HEK293 (cell line): ENCODE measurements at regions not wholly inside any gene's neighbourhood (a gene's known extent, or its start where the extent isn't known, plus 50 kb on each side); places are given as distances from the start of the nearest gene placed in this dataset.

ENCODE experiments used
- CTCF ChIA-PET: fragments of 350-600 bp; formaldehyde crosslinking; extraction: SDS; loops from one replicate; lab custom pipeline; 2021; ENCODE audit warnings: antibody characterized with exemption; lab: Yijun Ruan, JAX
- POLR2A ChIA-PET: fragments of 300-600 bp; formaldehyde crosslinking; extraction: SDS; loops from one replicate; lab custom pipeline; 2020; ENCODE audit warnings: antibody characterized with exemption, inconsistent platforms; lab: Yijun Ruan, JAX
- H3K27ac ChIP-seq: fragments of 200-500 bp; sonication (Bioruptor generic); 2 replicates; pipeline ENCODE4 v1.5.1; 2014; ENCODE audit warnings: low read depth, low read length, control low read depth, inconsistent platforms; ENCODE audit errors: extremely low read depth
- H3K36me3 ChIP-seq, 2 experiments: fragments of 200-500 bp in 1 of 2; sonication (Bioruptor generic) in 1 of 2; 1 replicate in 1 of 2; 2 replicates in 1 of 2; pipeline ENCODE4 v1.5.1; 2014 to 2017; ENCODE audit warnings: inconsistent platforms in 2 of 2, low read length in 2 of 2; ENCODE audit not compliant: control insufficient read depth in 2 of 2, insufficient read depth in 1 of 2
- H3K4me1 ChIP-seq: fragments of 200-500 bp; sonication (Bioruptor generic); 2 replicates; pipeline ENCODE4 v1.5.1; 2014; ENCODE audit warnings: mild to moderate bottlenecking, low read length, inconsistent platforms; ENCODE audit not compliant: control insufficient read depth, insufficient read depth
- H3K4me3 ChIP-seq: 2 replicates; pipeline ENCODE4 v1.5.1; 2011; ENCODE audit warnings: low read depth, mild to moderate bottlenecking, control low read depth, low read length, moderate library complexity
- H3K9me3 ChIP-seq: fragments of 200-500 bp; sonication (Bioruptor generic); 2 replicates; pipeline ENCODE4 v1.5.1; 2014; ENCODE audit warnings: low read depth, low read length, inconsistent platforms; ENCODE audit not compliant: control insufficient read depth, insufficient read depth
- BCL11A ChIP-seq: fragments of 450-650 bp; formaldehyde crosslinking; IDR thresholded peaks from 2 replicates; pipeline ENCODE4 v1.5.1; 2016; ENCODE audit warnings: low read depth, missing biosample characterization, missing genetic modification characterization
- GFI1B ChIP-seq: fragments of 450-650 bp; formaldehyde crosslinking; IDR thresholded peaks from 2 replicates; pipeline ENCODE4 v1.5.1; 2016; ENCODE audit warnings: missing biosample characterization, missing genetic modification characterization
- HOXC10 ChIP-seq: sonication (generic); formaldehyde crosslinking; IDR thresholded peaks from 2 replicates; pipeline ENCODE4 v1.8.1; 2023; ENCODE audit warnings: mild to moderate bottlenecking, missing genetic modification reagents
- KLF17 ChIP-seq: fragments of 450-650 bp; formaldehyde crosslinking; IDR thresholded peaks from 2 replicates; pipeline ENCODE4 v1.5.1; 2016; ENCODE audit warnings: missing biosample characterization, missing genetic modification characterization
- YY1 ChIP-seq: fragments of 450-650 bp; formaldehyde crosslinking; IDR thresholded peaks from 2 replicates; pipeline ENCODE4 v1.5.1; 2018; ENCODE audit warnings: missing biosample characterization, missing genetic modification characterization
- ZBTB11 ChIP-seq: fragments of 450-650 bp; formaldehyde crosslinking; conservative IDR thresholded peaks from 2 replicates; pipeline ENCODE4 v1.5.1; 2016; ENCODE audit warnings: low read depth, missing biosample characterization, missing genetic modification characterization
- ZFP41 ChIP-seq: fragments of 450-650 bp; formaldehyde crosslinking; IDR thresholded peaks from 2 replicates; pipeline ENCODE4 v1.5.1; 2016; ENCODE audit warnings: missing biosample characterization, missing genetic modification characterization, borderline replicate concordance
- ZNF140 ChIP-seq: fragments of 450-650 bp; formaldehyde crosslinking; IDR thresholded peaks from 2 replicates; pipeline ENCODE4 v1.5.1; 2016; ENCODE audit warnings: missing biosample characterization, missing genetic modification characterization
- ZNF202 ChIP-seq: fragments of 450-650 bp; formaldehyde crosslinking; IDR thresholded peaks from 2 replicates; pipeline ENCODE4 v1.5.1; 2016; ENCODE audit warnings: missing biosample characterization, missing genetic modification characterization, borderline replicate concordance
- ZNF211 ChIP-seq: fragments of 450-650 bp; formaldehyde crosslinking; IDR thresholded peaks from 2 replicates; pipeline ENCODE4 v1.5.1; 2016; ENCODE audit warnings: low read depth, missing biosample characterization, missing genetic modification characterization
- ZNF350 ChIP-seq: fragments of 450-650 bp; formaldehyde crosslinking; IDR thresholded peaks from 2 replicates; pipeline ENCODE4 v1.5.0; 2017; ENCODE audit warnings: missing biosample characterization, mild to moderate bottlenecking, missing genetic modification characterization
- ZNF391 ChIP-seq: fragments of 450-650 bp; formaldehyde crosslinking; IDR thresholded peaks from 2 replicates; pipeline ENCODE4 v1.5.1; 2016; ENCODE audit warnings: low read depth, missing biosample characterization, missing genetic modification characterization, borderline replicate concordance
- ZNF398 ChIP-seq: fragments of 450-650 bp; formaldehyde crosslinking; IDR thresholded peaks from 2 replicates; pipeline ENCODE4 v1.5.1; 2017; ENCODE audit warnings: missing biosample characterization, missing genetic modification characterization
- ZNF404 ChIP-seq: fragments of 450-650 bp; formaldehyde crosslinking; IDR thresholded peaks from 2 replicates; pipeline ENCODE4 v1.5.1; 2017; ENCODE audit warnings: missing biosample characterization, missing genetic modification characterization
- ZNF449 ChIP-seq: fragments of 450-650 bp; formaldehyde crosslinking; IDR thresholded peaks from 2 replicates; pipeline ENCODE4 v1.5.1; 2017; ENCODE audit warnings: missing biosample characterization, mild to moderate bottlenecking, missing genetic modification characterization, moderate library complexity
- ZNF473 ChIP-seq: fragments of 450-650 bp; formaldehyde crosslinking; IDR thresholded peaks from 2 replicates; pipeline ENCODE4 v1.5.1; 2017; ENCODE audit warnings: missing biosample characterization, missing genetic modification characterization
- ZNF521 ChIP-seq: fragments of 450-650 bp; formaldehyde crosslinking; IDR thresholded peaks from 2 replicates; pipeline ENCODE4 v1.5.1; 2017; ENCODE audit warnings: missing biosample characterization, mild to moderate bottlenecking, missing genetic modification characterization
- ZNF600 ChIP-seq: fragments of 450-650 bp; formaldehyde crosslinking; IDR thresholded peaks from 2 replicates; pipeline ENCODE4 v1.5.1; 2016; ENCODE audit warnings: missing biosample characterization, missing genetic modification characterization
- ZNF664 ChIP-seq: fragments of 450-650 bp; formaldehyde crosslinking; IDR thresholded peaks from 2 replicates; pipeline ENCODE4 v1.5.1; 2016; ENCODE audit warnings: missing biosample characterization, missing genetic modification characterization
- ZNF677 ChIP-seq: fragments of 450-650 bp; IDR thresholded peaks from 2 replicates; pipeline ENCODE4 v1.5.0; 2018; ENCODE audit warnings: missing biosample characterization, mild to moderate bottlenecking, missing genetic modification characterization, moderate library complexity
- ZNF747 ChIP-seq: fragments of 450-650 bp; formaldehyde crosslinking; IDR thresholded peaks from 2 replicates; pipeline ENCODE4 v1.5.1; 2016; ENCODE audit warnings: missing biosample characterization, missing genetic modification characterization
- ZNF777 ChIP-seq: fragments of 450-650 bp; formaldehyde crosslinking; IDR thresholded peaks from 2 replicates; pipeline ENCODE4 v1.5.1; 2017; ENCODE audit warnings: missing biosample characterization, missing genetic modification characterization, borderline replicate concordance
- ZSCAN18 ChIP-seq: fragments of 450-650 bp; formaldehyde crosslinking; IDR thresholded peaks from 2 replicates; pipeline ENCODE4 v1.5.1; 2016; ENCODE audit warnings: missing biosample characterization, missing genetic modification characterization
- ZSCAN4 ChIP-seq: fragments of 450-650 bp; formaldehyde crosslinking; IDR thresholded peaks from 2 replicates; pipeline ENCODE4 v1.5.1; 2017; ENCODE audit warnings: missing biosample characterization, missing genetic modification characterization
- ZXDB ChIP-seq: fragments of 450-650 bp; formaldehyde crosslinking; IDR thresholded peaks from 2 replicates; pipeline ENCODE4 v1.5.1; 2016; ENCODE audit warnings: missing biosample characterization, missing genetic modification characterization

- ChIA-PET CTCF (no interaction called here), POLR2A (no interaction called here)
- TF ChIP-seq ZNF140 (tag by site-specific recombination) (no peak), ZNF404 (tag by site-specific recombination) (no peak), KLF17 (tag by site-specific recombination) (no peak), ZNF398 (tag by site-specific recombination) (no peak), ZNF521 (no peak), ZXDB (tag by site-specific recombination) (no peak), GFI1B (no peak), ZNF600 (tag by site-specific recombination) (no peak), ZNF473 (tag by site-specific recombination) (no peak), ZNF747 (tag by site-specific recombination) (no peak), ZSCAN4 (tag by site-specific recombination) (no peak), ZNF449 (tag by site-specific recombination) (no peak)
- Histone ChIP-seq H3K4me1 (no peaks in the 10 kb centered on the region), H3K36me3 (no peaks in the 10 kb centered on the region), H3K27ac (no peak overlapping the region), H3K4me3 (no peak overlapping the region), H3K9me3 (no peaks in the 10 kb centered on the region)
These were observed 122.3 kb upstream of the KIF2A start for GRCh38 chr5:62183727-62184126.

GRCh38 chr5:62184444-62184843 is 121.6 kb upstream of the KIF2A start:
- CTCF ChIA-PET: no interaction called here
- no peak overlapping the region for H3K4me3 ChIP-seq
- H3K9me3 ChIP-seq: no peaks in the 10 kb centered on the region
- no peaks in the 10 kb centered on the region for H3K36me3 ChIP-seq
- no peaks in the 10 kb centered on the region for H3K4me1 ChIP-seq
- H3K27ac ChIP-seq: no peak overlapping the region
- POLR2A ChIA-PET: no interaction called here
- TF ChIP-seq ZNF677 (tag by site-specific recombination): no peak
- TF ChIP-seq YY1 (tag by site-specific recombination): no peak
- TF ChIP-seq ZBTB11 (tag by site-specific recombination): no peak
- TF ChIP-seq BCL11A (tag by site-specific recombination): no peak
- no peak for TF ChIP-seq ZFP41 (tag by site-specific recombination)
- no peak for TF ChIP-seq ZNF350 (tag by site-specific recombination)
- TF ChIP-seq ZNF777: no peak
- TF ChIP-seq HOXC10: no peak
- TF ChIP-seq ZNF211 (tag by site-specific recombination): no peak
- TF ChIP-seq ZNF391 (tag by site-specific recombination): no peak
- no peak for TF ChIP-seq ZSCAN18 (tag by site-specific recombination)
- no peak for TF ChIP-seq ZNF202 (tag by site-specific recombination)
- TF ChIP-seq ZNF664 (tag by site-specific recombination): no peak
